HPDE6-E6E7 (cell line): ENCODE measurements at regions not wholly inside any gene's neighbourhood (a gene's known extent, or its start where the extent isn't known, plus 50 kb on each side); places are given as distances from the start of the nearest gene placed in this dataset.

Experiments
- DNase-seq: peaks from one replicate; pipeline ENCODE4 v3.0.0; 2011; ENCODE audit warnings: missing footprints; ENCODE audit errors: extremely low spot score

DNA sequence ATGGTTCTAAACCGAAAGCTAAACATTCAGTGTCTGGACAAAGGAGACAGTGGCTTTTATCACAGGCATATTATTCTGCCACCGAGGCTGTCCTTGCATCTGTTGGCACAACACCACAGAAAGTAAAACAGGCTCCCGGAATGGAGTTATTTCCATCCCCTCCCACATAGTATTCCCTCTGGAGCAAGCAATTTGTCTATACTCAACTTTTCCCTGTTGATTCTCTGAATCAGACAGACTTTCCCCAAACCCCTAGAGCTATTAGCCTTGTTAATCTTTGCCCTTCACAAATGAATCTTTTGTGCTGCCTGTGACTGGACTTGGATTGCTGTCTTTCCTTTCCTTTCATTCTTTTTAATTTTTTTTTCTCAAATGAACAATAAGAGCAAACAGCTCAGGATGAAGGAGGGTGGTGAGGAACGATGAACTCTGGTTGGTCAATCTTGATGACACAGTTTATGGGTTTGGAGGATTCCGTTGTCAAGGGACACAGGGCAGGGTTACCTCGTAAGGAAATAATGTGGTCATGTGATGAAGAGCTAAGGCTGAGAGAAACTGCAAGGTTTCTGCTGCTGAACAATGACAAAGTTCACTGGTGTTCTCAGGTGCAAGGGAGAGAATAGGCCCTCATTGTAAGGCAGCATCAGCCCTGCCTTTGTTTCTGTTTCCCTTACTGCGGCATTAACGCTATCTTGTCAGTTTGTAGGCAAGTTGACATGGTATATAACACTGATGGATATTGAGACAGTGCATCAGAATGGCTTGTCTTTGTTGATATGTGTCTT lies 275.0 kb upstream of the BMP2 start:
- DNase-seq, result no peak

DNA sequence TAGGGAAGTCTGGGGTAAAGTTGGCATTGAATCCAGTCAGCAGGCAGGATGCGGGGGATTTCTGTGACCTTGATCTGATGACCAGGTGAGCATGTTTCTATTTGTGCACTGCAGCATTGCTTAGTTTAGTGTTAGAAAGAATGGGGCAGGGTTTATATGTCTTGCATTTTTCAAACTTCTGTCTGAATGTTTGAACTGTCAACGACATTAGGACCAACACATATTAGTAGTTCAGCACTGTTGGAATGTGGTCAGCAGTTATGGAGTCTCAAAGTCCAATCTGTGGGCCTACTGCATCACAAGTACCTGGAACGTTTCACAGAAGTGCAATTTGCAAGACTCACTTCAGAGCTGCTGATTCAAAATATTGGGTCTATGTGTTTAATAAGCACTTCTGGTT lies 276.6 kb upstream of the BMP2 start:
- no peak for DNase-seq

DNA sequence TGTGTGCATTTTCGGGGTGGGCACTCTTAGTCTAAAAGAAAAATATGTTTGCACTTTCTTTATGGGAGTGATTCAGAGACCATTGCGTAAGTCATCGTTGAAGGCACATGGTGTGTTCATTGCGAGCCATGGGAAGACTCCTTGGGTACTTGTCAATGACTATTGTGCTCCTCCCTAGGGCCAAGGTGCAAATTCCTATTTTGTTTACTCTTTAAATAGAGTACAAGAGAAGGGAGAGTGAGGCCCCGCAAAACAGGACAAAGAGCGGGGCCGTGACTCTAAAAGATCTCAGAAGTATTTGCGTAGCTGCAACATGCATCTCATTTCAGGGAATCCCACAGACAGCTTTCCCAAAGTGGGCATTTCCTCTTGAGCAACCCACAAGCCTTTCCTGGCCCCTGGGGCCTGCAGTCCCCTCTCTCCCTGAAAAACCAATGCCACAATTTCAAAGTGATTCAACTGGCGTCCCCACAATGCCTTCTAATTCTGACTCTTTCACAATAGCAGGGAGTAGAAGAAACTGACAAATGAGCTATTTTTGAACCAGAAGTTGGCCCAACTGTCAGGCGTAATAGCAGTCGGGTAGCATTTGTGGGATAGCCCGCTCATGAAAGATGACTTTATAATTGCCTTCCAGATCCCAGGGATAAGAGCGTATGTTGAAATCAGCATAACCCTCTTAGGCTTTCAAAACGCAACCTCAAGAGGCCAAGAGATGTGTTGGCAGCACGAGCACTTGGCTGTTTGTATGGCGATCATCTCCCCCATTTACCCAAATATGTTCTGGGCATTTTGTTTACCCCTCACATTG lies 277.9 kb upstream of the BMP2 start:
- no peak for DNase-seq

GRCh38 chr20:6485351-6485750 lies 282.1 kb upstream of the BMP2 start:
- DNase-seq, result no peak

DNA sequence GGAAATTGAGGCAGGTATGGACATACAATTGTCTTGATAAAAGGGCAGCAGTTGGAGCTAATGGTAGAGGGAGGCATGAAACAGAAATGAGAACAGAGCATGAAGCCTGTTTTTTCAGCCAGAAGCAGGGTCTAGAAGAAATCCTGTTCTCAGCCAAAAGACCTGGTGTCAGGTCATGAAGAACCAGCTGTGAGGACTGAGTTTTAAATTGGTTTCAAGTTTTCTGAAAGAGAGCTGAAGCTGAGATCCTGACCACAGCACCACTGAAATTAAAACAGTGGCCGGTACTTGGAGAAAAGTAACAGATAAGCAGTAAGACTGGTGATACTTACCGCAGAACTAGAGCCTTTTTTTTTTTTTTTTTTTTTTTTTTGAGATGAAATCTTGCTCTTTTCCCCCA lies 283.8 kb upstream of the BMP2 start:
- no peak for DNase-seq

- DNase-seq, result no peak
These were observed 285.0 kb upstream of the BMP2 start for GRCh38 chr20:6482486-6482885.

DNA sequence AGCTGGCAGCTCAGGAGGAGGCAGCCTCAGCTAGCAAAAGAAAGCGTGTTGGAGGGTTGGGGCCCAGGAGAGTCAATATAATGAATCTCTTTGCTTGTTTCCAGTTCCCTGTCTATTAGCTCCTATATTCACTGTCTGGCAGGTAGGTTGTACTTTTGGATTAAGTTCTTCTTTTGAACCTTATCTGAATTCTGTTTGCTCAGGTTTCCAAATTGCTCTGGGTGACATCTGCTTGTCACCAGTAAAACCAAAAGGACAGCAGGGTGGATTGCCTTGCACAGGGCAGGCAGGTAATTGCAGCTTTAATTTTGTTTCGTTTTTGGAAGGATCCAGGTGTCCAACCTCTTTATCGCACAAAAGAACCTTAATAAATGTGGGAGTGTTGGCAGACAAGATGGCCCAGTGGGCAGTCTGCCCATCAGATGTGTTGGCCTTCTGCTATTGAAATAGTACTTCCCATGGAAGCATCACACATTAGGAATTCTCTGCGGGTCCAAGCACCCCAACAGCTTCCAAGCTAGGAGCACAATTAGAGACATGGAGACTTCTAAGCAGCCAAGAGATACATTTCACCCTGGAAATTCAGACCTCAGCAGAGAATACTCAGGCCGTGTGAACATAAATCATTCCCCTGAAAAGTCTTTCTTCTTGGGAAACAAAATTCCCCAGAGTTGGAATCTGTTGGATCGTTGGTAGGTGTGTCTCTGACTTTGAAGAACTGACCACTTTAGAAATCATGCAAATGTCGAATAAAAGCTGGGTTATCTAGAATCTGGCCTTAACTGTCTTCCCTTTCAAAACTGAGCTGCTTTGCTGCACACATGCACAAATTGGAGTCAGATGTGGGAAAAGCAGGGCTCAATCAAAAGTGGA lies 286.9 kb upstream of the BMP2 start:
- DNase-seq, result no peak

- peak; percentile 48 for DNase-seq
These were observed 294.3 kb upstream of the BMP2 start for GRCh38 chr20:6473197-6473596.

- no peak for DNase-seq
These were observed 295.6 kb upstream of the BMP2 start for GRCh38 chr20:6471871-6472270.

- no peak for DNase-seq
These were observed 296.3 kb upstream of the BMP2 start for GRCh38 chr20:6471110-6471647.

GRCh38 chr20:6469695-6470094 lies 297.8 kb upstream of the BMP2 start:
- DNase-seq, result no peak

- DNase-seq, result no peak
These were observed 298.9 kb upstream of the BMP2 start for GRCh38 chr20:6468423-6469116.

DNA sequence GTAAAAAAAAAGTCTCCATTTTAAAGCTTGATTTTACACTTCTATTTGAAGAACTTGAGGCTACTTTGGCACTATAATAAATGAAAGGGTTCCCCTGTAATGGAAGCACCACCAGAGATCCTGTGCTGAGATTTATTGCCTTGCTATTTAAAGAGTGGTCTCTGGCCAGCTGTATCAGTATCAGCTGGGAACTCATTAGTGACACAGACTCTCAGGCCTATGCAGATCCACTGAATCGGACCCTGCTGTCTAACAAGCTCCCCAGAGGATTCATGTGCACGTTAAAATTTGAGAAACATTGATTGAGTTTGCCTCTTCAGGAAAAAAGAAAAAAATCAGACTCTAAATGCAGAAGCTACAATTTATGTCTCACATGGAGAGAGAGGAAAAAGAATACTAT lies 299.9 kb upstream of the BMP2 start:
- DNase-seq, result no peak

GRCh38 chr20:6466075-6466810 lies 301.2 kb upstream of the BMP2 start:
- DNase-seq, result no peak

GRCh38 chr20:6450841-6451240 lies 316.6 kb upstream of the BMP2 start:
- no peak for DNase-seq

GRCh38 chr20:6440443-6440799 lies 317.6 kb upstream of the FERMT1 start:
- no peak for DNase-seq

DNA sequence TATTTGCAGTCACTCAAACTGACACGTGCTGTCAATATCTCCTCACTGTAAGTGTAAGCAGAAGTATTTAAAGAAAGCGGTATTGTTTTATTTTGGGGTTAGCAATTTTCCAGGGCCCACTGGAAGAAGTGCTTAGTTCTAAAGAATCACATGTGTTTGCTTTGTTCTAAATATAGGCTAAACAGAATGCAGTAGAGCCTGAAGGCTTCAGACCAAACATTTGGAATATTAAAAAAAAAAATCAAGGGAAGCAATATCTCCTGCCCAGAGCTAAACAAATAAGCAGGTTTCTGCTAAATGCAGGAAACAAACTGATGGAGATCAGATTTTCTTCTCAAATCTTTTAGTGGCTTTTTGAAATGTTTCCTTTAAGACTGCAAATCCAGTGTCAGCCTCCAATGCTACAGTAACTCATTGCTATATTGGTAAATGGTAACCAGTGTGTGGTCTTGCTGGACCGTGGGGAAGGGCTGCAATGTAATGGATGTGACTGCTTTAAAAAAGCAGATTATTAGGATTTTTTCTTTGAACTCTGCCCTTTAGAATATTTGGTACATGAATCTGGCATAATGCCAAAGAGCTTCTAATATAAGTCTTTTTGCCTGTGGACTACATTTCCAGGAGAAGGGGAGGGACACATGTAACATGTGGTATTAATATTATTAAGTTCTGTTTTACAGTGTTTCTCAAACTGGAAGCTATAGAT lies 317.1 kb upstream of the FERMT1 start:
- no peak for DNase-seq

DNA sequence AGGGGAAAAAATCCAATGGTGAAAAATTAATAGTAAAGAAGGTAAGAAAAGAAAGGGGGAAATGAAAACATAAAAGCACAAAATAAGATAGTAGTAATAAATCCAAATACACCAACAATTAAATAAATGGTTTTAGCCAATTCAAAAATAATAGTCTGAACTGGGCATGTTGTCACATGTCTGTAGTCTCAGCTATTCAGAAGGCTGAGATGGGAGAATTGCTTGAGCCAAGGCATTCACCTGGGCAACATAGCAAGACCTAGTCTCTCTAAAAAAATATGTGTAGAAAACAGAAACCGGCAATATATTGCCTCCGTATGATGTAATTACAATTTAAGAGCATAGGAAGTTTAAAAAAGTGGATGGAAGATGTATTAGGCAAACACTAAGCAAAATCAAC lies 311.3 kb upstream of the FERMT1 start:
- no peak for DNase-seq

- no peak for DNase-seq
These were observed 307.6 kb upstream of the FERMT1 start for GRCh38 chr20:6430381-6430780.

DNA sequence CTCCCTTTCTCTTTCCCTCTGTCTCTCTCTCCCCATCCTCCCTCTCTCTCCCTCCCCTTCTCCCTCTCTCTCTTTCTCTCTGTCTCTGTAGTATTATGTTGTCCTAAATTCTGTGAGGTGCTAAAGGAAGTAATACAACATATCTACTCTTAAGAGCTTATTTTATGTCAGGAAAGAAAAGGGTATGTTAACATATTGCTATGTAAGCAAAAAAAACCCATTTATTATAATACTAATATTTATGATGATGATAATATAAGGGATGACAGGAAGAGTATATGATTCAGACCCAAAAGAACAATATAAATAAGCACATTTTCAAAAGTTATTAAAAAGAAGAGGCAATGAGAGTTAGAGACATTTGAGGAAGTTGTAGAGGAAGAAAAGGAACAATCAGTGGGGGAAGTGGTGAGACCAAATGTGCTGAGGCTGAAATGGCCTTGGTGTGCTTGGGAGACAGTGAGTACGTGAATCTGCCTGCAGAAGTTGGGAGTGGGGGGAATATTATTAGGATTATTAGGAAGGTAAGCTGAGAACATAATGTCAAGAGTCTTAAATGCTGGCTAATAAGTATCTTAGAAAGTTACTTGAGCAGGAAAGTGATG lies 303.6 kb upstream of the FERMT1 start:
- no peak for DNase-seq
